SK-N-SH (cell line): ENCODE measurements at regions not wholly inside any gene's neighbourhood (a gene's known extent, or its start where the extent isn't known, plus 50 kb on each side); places are given as distances from the start of the nearest gene placed in this dataset.

Experiments
- CTCF ChIA-PET: fragments of 300-600, 350-600 bp; formaldehyde crosslinking; extraction: SDS; loops from one replicate; lab custom pipeline; 2021; lab: Yijun Ruan, JAX
- POLR2A ChIA-PET: fragments of 350-600 bp; sonication (Branson Sonifier 250); formaldehyde crosslinking; extraction: SDS; loops from one replicate; lab custom pipeline; 2020; ENCODE audit warnings: antibody characterized with exemption, inconsistent platforms; lab: Yijun Ruan, JAX
- DNase-seq: peaks from one replicate; pipeline ENCODE4 v3.0.0; 2012
- H2AFZ ChIP-seq: fragments of 200-600 bp; sonication (generic); 2 replicates; pipeline ENCODE4 v1.8.1; 2016; ENCODE audit warnings: antibody characterized with exemption, mild to moderate bottlenecking, low read depth
- H3F3A ChIP-seq: fragments of 200-600 bp; sonication (generic); replicated peaks from 2 replicates; pipeline ENCODE3; 2016; ENCODE audit warnings: antibody characterized with exemption, mild to moderate bottlenecking; ENCODE audit not compliant: insufficient read depth
- H3K27ac ChIP-seq, 2 experiments: fragments of 200-500 bp in 1 of 2; fragments of 200-600 bp in 1 of 2; sonication (Bioruptor generic) in 1 of 2; sonication (generic), shearing (Covaris generic) in 1 of 2; 2 replicates each; pipeline versions ENCODE4 v1.5.1 to v1.6.1; 2014 to 2016; ENCODE audit warnings: low read depth in 2 of 2, inconsistent platforms in 1 of 2, low read length in 1 of 2, mild to moderate bottlenecking in 1 of 2, mixed read lengths in 1 of 2
- H3K27me3 ChIP-seq: fragments of 200-600 bp; sonication (generic), shearing (Covaris generic); 2 replicates; pipeline ENCODE4 v1.6.1; 2016; ENCODE audit warnings: mixed run types; ENCODE audit not compliant: insufficient read depth
- H3K36me3 ChIP-seq, 2 experiments: fragments of 200-500 bp in 1 of 2; fragments of 200-600 bp in 1 of 2; sonication (Bioruptor generic) in 1 of 2; sonication (generic) in 1 of 2; replicated peaks in 1 of 2; 2 replicates each; pipeline versions ENCODE3 to v1.5.1; 2014 to 2016; ENCODE audit warnings: low read length in 1 of 2, mild to moderate bottlenecking in 1 of 2; ENCODE audit not compliant: insufficient read depth in 2 of 2, control insufficient read depth in 1 of 2
- H3K4me1 ChIP-seq, 2 experiments: fragments of 200-500 bp in 1 of 2; fragments of 200-600 bp in 1 of 2; sonication (Bioruptor generic) in 1 of 2; sonication (generic), shearing (Covaris generic) in 1 of 2; 2 replicates each; pipeline versions ENCODE4 v1.5.1 to v1.6.1; 2014 to 2016; ENCODE audit warnings: low read depth in 1 of 2, low read length in 1 of 2, mixed run types in 1 of 2; ENCODE audit not compliant: insufficient read depth in 2 of 2, control insufficient read depth in 1 of 2
- H3K4me2 ChIP-seq: fragments of 200-600 bp; sonication (generic), shearing (Covaris generic); 2 replicates; pipeline ENCODE4 v1.6.1; 2017; ENCODE audit warnings: mixed run types
- H3K4me3 ChIP-seq, 2 experiments: fragments of 200-500 bp in 1 of 2; fragments of 200-600 bp in 1 of 2; sonication (Bioruptor generic) in 1 of 2; sonication (generic), shearing (Covaris generic) in 1 of 2; 2 replicates each; pipeline versions ENCODE4 v1.5.1 to v1.8.1; 2014 to 2016; ENCODE audit warnings: low read depth in 2 of 2, inconsistent platforms in 1 of 2, low read length in 1 of 2, mild to moderate bottlenecking in 1 of 2, mixed read lengths in 1 of 2, moderate library complexity in 1 of 2
- H3K79me2 ChIP-seq: fragments of 200-600 bp; sonication (generic); 2 replicates; pipeline ENCODE4 v1.8.1; 2017; ENCODE audit warnings: mild to moderate bottlenecking; ENCODE audit not compliant: insufficient read depth
- H3K9ac ChIP-seq: fragments of 200-600 bp; sonication (generic); 2 replicates; pipeline ENCODE4 v1.6.1; 2017; ENCODE audit warnings: mixed run types
- H3K9me2 ChIP-seq: fragments of 200-600 bp; sonication (generic); 2 replicates; pipeline ENCODE4 v1.6.1; 2017; ENCODE audit warnings: mixed run types
- H3K9me3 ChIP-seq: fragments of 200-600 bp; sonication (generic); 2 replicates; pipeline ENCODE4 v1.6.1; 2017; ENCODE audit warnings: mixed run types, mild to moderate bottlenecking, moderate library complexity
- H4K20me1 ChIP-seq: fragments of 200-600 bp; sonication (generic); 2 replicates; pipeline ENCODE4 v1.6.1; 2017; ENCODE audit warnings: mild to moderate bottlenecking, mixed run types; ENCODE audit not compliant: insufficient read depth
- EP300 ChIP-seq, 2 experiments: IDR thresholded peaks; 2 replicates each; pipeline versions ENCODE4 v1.4.0 to v1.6.1; 2012; ENCODE audit warnings: borderline replicate concordance in 1 of 2, low read depth in 1 of 2, low read length in 1 of 2
- GABPA ChIP-seq: IDR thresholded peaks from 2 replicates; pipeline ENCODE4 v1.4.0; 2012; ENCODE audit warnings: low read depth, mild to moderate bottlenecking
- GATA2 ChIP-seq: sonication (generic); formaldehyde crosslinking; IDR thresholded peaks from 2 replicates; pipeline ENCODE4 v1.5.0; 2020; ENCODE audit warnings: mild to moderate bottlenecking, missing genetic modification reagents
- MEF2A ChIP-seq: IDR thresholded peaks from 2 replicates; pipeline ENCODE4 v1.4.0; 2012; ENCODE audit warnings: low read depth, borderline replicate concordance
- MXI1 ChIP-seq: IDR thresholded peaks from 2 replicates; pipeline ENCODE4 v1.6.1; 2012; ENCODE audit warnings: mild to moderate bottlenecking, low read depth, low read length, improper control_type of control experiment
- NFIC ChIP-seq: IDR thresholded peaks from 2 replicates; pipeline ENCODE4 v1.4.0; 2012; ENCODE audit warnings: borderline replicate concordance
- PBX3 ChIP-seq: IDR thresholded peaks from 2 replicates; pipeline ENCODE4; 2012
- RFX5 ChIP-seq: IDR thresholded peaks from 2 replicates; pipeline ENCODE4 v1.6.1; 2012; ENCODE audit warnings: mild to moderate bottlenecking, improper control_type of control experiment, low read length
- TAF1 ChIP-seq: IDR thresholded peaks from 2 replicates; pipeline ENCODE4 v1.6.1; 2012; ENCODE audit warnings: low read depth, mild to moderate bottlenecking, low read length, moderate library complexity, borderline replicate concordance
- USF2 ChIP-seq: fragments of 150-350 bp; IDR thresholded peaks from 2 replicates; pipeline ENCODE4 v1.6.1; 2017; ENCODE audit warnings: antibody characterized with exemption, low read length, low read depth, borderline replicate concordance
- ZBTB33 ChIP-seq: IDR thresholded peaks from 2 replicates; pipeline ENCODE4 v1.4.0; 2012; ENCODE audit warnings: low read depth, borderline replicate concordance
- WGBS: methylation state at CpG from one replicate; pipeline ENCODE4 v1.1.6; 2017; ENCODE audit warnings: low lambda C conversion rate; 5-methylcytosine and 5-hydroxymethylcytosine counted together
- TF ChIP-seq, protein P1 (sequence below): IDR thresholded peaks from 2 replicates; pipeline ENCODE4 v1.4.0; 2012; ENCODE audit warnings: low read depth

GRCh38 chr6:10203651-10204050 lies 211.2 kb downstream of the TFAP2A start:
- H3K27me3 ChIP-seq = no peaks in the 10 kb centered on the region
- TF ChIP-seq USF2 = no peak
- TF ChIP-seq, all 33 proteins: peak for 0
- POLR2A ChIA-PET = no interaction called here
- Histone ChIP-seq H3F3A (no peaks in the 10 kb centered on the region), H3K27ac (no peak overlapping the region), H3K4me2 (no peak overlapping the region), H3K4me1 (no peaks in the 10 kb centered on the region), H3K9ac (no peak overlapping the region), H3K4me3 (no peak overlapping the region), H3K9me2 (no peaks in the 10 kb centered on the region), H3K9me3 (no peaks in the 10 kb centered on the region), H4K20me1 (no peaks in the 10 kb centered on the region), H3K79me2 (no peaks in the 10 kb centered on the region), H3K36me3 (no peaks in the 10 kb centered on the region), H2AFZ (no peak overlapping the region)
- DNase-seq = no peak
- CTCF ChIA-PET = no interaction called here
- WGBS = 19% methylated on average over 1 of the region's 1 CpG

- Histone ChIP-seq H3K9me3 (no peaks in the 10 kb centered on the region), H3K36me3 (no peaks in the 10 kb centered on the region), H3K79me2 (no peaks in the 10 kb centered on the region), H3K9me2 (no peaks in the 10 kb centered on the region)
- no peak for DNase-seq
- TF ChIP-seq NFIC (no peak), GATA2 (CRISPR knock-in tag) (no peak), ZBTB33 (no peak), USF2 (no peak)
- TF ChIP-seq, all 33 proteins: peak for 0
- Histone ChIP-seq H4K20me1 (no peaks in the 10 kb centered on the region), H3K27ac (no peak overlapping the region), H2AFZ (no peak overlapping the region), H3K4me1 (no peaks in the 10 kb centered on the region), H3K4me2 (no peak overlapping the region), H3F3A (no peaks in the 10 kb centered on the region), H3K27me3 (no peaks in the 10 kb centered on the region), H3K4me3 (no peak overlapping the region), H3K9ac (no peak overlapping the region)
- 0% methylated on average over 2 of the region's 3 CpGs for WGBS
- POLR2A ChIA-PET = no interaction called here
- CTCF ChIA-PET = no interaction called here
Measured at GRCh38 chr6:10202581-10202980, 212.3 kb downstream of the TFAP2A start.

DNA sequence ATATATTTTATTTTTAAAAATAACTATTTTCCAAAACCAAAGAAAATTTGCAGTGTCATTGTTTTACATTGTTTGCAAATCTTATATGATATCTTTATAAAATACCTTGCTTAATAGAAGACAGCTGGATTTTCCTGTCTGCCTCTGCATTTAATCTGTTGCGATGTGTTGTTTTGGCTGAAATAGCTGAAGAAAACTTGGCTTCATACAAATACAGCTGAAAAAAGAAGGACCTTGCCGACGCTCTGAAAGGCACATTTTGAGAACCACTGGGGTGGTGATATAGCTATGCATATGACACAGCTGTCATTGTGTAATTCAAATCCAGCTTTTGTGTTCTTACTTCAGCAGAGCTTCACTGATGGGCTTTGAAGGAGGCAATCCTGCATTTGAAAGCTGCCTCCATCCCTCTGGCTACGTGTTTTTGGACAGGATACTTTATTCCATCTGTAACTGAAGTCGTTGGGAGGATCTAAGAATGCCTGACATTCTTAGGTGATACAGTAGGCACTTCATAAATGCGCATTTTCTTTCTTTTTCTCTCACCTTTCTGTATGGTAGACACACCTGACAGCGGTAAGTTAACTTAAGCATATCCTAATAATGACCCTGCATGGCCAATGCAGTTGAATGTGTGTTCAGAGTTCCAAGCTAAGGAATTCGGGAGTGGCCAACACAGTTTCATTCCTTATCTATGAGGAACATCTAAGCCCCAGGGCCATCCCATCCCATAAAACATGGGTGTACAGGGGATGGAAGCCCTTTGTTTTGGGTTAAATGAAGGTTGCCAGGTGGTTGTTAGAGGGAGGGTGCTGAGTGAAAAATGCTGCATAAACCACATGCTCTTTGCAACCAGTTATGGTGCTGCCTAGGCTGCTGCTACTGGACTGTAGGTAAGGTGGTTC lies 213.0 kb downstream of the TFAP2A start:
- no peaks in the 10 kb centered on the region for H4K20me1 ChIP-seq
- 14% methylated on average over 8 of the region's 8 CpGs for WGBS
- H3K27me3 ChIP-seq = no peaks in the 10 kb centered on the region
- TF ChIP-seq TAF1 = no peak
- TF ChIP-seq RFX5 = no peak
- TF ChIP-seq GABPA = no peak
- no peak for TF ChIP-seq PBX3
- no peak for TF ChIP-seq MEF2A
- TF ChIP-seq EP300 (IDR thresholded peaks at IDR 0.05; ENCODE audit: borderline replicate concordance in 1 of 2, low read depth in 1 of 2, low read length in 1 of 2) = no peak
- TF ChIP-seq, protein P1, sequence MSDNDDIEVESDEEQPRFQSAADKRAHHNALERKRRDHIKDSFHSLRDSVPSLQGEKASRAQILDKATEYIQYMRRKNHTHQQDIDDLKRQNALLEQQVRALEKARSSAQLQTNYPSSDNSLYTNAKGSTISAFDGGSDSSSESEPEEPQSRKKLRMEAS = no peak
- TF ChIP-seq ZBTB33 = no peak
- TF ChIP-seq MXI1 = no peak

More for the DNA sequence above, 213.0 kb downstream of the TFAP2A start:
- ChIA-PET CTCF (no interaction called here), POLR2A (no interaction called here)
- no peaks in the 10 kb centered on the region for H3F3A ChIP-seq
- no peak overlapping the region for H3K9ac ChIP-seq
- H3K4me3 ChIP-seq = no peak overlapping the region
- H3K9me2 ChIP-seq = no peaks in the 10 kb centered on the region
- no peak for DNase-seq
- H2AFZ ChIP-seq = no peak overlapping the region
- H3K27ac ChIP-seq = no peak overlapping the region
- no peaks in the 10 kb centered on the region for H3K4me1 ChIP-seq
- no peaks in the 10 kb centered on the region for H3K79me2 ChIP-seq
- H3K4me2 ChIP-seq = no peak overlapping the region
- H3K9me3 ChIP-seq = no peaks in the 10 kb centered on the region
- H3K36me3 ChIP-seq = no peaks in the 10 kb centered on the region
